ENCODE measurements at regions not wholly inside any gene's neighbourhood (a gene's known extent, or its start where the extent isn't known, plus 50 kb on each side); places are given as distances from the start of the nearest gene placed in this dataset.

GRCh38 chr3:104452697-104453096, 914.0 kb upstream of the ALCAM start:
- no peak for DNase-seq

DNA sequence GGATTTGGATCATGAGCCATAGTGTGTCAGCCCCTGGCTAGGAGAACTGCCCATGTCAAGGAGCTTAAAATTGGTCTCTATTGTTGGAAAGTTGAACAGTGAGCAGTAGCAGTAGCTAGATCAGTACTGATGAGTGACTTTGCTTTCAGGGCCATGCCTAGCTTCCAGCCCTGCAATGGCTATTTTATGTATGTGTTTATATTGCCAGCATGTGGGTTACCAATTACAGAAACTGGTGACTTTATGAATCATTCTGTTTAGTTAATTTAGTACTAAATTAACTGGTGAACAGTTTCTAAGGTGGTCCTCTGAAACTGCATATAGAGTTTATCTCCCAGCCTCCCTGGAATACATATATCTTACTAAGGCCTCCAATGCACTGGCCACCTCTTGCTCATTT, 908.1 kb upstream of the ALCAM start:
- DNase-seq = no peak

- no peak for DNase-seq
These were observed 906.0 kb upstream of the ALCAM start for GRCh38 chr3:104460477-104461406.

DNA sequence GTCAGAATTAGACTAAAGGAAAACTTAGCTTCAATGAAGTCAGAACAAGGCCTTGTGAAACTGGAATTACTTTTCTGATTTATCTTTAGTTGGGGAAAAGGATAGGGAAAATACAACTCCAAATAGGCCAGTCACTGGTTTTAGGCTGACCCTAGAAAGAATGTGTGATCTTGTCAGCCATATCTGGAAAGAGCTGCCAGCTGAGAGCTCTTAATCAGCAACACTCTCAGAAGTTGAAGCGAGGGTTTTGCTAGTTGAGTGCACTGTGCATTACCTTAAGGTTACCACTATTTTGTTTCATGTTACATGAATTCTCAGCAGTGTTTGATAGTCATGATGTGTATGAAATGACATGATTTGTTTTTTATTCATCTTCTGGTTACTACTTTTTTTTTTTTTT, 905.3 kb upstream of the ALCAM start:
- DNase-seq = no peak

- no peak for DNase-seq
These were observed 894.5 kb upstream of the ALCAM start for GRCh38 chr3:104472221-104472620.

- no peak for DNase-seq
These were observed 892.7 kb upstream of the ALCAM start for GRCh38 chr3:104474011-104474410.

DNA sequence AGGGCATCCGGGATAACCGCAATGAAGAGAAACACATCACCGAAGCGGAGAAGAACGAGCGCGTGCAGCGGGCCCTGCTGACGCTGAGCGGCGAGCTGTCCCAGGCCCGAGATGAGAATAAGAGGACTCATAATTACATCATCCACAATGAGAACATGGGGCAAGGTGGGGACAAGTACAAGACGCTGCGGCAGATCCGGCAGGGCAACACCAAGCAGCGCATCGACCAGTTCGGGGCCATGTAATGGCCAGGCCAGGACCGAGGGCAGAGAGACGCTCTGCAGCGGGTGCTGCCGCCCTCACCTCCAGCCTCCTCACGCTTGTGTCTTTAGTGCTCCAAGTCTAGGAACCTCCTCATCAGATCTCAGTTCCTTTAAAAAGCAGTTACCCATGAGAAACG, 863.7 kb upstream of the ALCAM start:
- DNase-seq = no peak

- DNase-seq = no peak
These were observed 856.4 kb upstream of the ALCAM start for GRCh38 chr3:104510131-104510849.

DNA sequence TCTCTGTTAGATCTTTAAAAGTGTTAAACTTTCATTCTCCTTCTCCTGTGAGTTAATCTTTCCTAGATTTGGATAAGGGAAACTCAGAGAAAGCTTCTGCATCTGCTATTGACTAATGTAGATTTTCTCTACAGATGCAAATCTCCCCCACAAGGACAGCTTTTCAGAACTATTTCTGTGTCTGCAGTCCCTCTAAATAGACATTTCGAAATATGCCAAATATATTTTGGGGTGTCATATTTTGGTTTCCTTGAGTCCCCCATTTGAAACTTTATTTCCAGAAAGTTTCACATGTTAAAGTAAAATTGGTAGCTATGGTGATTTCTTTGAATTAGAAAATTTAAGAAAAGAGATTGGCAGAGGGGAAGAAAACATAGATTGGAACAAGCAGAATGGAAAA, 852.3 kb upstream of the ALCAM start:
- DNase-seq = no peak

DNA sequence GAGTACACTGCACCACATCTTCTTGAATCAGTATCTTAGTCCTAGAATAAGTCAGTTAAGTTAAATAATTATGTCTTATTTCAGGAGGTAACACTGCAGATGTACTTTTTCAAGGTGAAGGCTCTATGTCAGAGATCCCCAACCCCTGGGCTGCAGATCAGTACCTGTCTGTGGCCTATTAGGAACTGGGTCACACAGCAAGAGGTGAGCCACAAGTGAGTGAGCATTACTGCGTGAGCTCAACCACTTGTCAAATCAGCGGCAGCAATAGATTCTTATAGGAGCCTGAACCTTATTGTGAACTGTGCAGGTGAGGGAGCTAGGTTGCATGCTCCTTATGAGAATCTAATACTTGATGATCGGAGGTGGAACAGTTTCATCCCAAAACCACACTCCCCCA, 851.9 kb upstream of the ALCAM start:
- no peak for DNase-seq

- no peak for DNase-seq
These were observed 847.6 kb upstream of the ALCAM start for GRCh38 chr3:104519068-104519467.

GRCh38 chr3:104519468-104520227, 847.1 kb upstream of the ALCAM start:
- no peak for DNase-seq

GRCh38 chr3:104520228-104520655, 846.5 kb upstream of the ALCAM start:
- no peak for DNase-seq

- DNase-seq = no peak
These were observed 844.9 kb upstream of the ALCAM start for GRCh38 chr3:104521606-104522336.

GRCh38 chr3:104523136-104523535, 843.6 kb upstream of the ALCAM start:
- no peak for DNase-seq

- DNase-seq = no peak
These were observed 839.8 kb upstream of the ALCAM start for GRCh38 chr3:104526901-104527401.

GRCh38 chr3:104530934-104531333, 835.8 kb upstream of the ALCAM start:
- DNase-seq = no peak

GRCh38 chr3:104536715-104537114, 830.0 kb upstream of the ALCAM start:
- no peak for DNase-seq

GRCh38 chr3:104537323-104537722, 829.4 kb upstream of the ALCAM start:
- no peak for DNase-seq

DNA sequence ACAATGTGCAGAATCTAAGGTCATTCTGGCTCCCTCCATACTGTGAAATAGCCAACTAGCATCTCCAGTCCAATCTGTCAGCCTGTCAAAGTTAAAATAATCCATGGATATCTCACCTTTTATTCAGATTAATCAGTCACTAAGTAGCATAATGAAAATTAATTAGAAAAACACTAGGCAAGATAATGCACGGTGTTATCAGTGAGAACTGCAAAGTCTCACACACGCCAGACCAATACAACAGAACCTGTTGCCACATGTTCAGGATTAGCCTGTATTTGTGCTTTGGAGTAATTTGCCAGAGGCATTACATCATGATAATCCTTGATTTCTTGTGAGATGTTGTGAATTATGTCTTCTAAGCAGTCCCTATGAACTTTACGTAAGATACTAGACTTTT, 820.4 kb upstream of the ALCAM start:
- no peak for DNase-seq

DNA sequence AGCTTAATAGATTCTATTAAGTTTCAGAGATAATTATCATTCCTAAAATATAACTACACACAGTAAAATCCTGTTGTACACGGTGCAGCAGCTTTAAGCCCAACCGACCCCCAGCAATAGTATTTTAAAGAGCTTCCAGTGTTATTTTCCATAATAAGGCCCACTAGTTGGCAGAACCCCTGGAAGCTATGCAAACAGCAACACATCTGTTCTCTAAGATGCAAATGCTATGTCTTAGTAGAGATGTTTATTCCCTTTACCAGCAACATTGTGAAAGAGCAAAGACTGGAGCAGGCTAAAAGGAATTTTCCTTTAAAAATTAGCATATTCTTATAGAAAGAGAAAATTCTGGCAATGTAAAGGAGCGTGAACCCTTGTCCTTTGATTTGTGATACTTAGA, 819.7 kb upstream of the ALCAM start:
- DNase-seq = no peak

DNA sequence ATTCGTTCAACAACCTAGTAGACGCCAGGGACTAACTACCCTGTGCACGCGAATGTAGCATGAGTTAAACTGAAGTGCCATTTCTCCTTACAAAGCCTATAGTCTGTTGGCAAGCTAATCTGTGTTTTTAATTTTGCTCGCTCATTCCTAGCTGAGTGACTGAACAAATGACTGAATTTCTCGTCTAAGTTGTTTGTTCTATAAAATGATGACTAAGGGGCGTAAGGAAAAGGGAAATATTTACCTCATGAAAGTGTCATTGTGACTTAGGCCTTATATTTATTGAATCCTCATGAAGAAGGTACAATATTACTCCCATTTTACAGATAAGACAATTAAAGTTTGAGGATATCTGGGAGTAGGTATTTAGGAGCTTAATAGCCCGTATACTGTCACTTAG, 818.3 kb upstream of the ALCAM start:
- DNase-seq = no peak
